Fibroblast of lung (primary cell): ENCODE measurements at regions not wholly inside any gene's neighbourhood (a gene's known extent, or its start where the extent isn't known, plus 50 kb on each side); places are given as distances from the start of the nearest gene placed in this dataset.

Experiments used
- DNase-seq, 2 donors: peaks; one replicate each; pipeline versions ENCODE4 v3.0.0 to v3.0.0-alpha.2; 2010; ENCODE audit warnings: low read depth in 2 of 2
- H2AFZ ChIP-seq: 2 replicates; pipeline ENCODE4 v1.5.1; 2012; ENCODE audit warnings: low read length, control low read depth, inconsistent platforms
- H3K27ac ChIP-seq: 2 replicates; pipeline ENCODE4 v1.5.1; 2011; ENCODE audit warnings: low read length, control low read depth; ENCODE audit not compliant: insufficient read depth
- H3K27me3 ChIP-seq: 2 replicates; pipeline ENCODE4 v1.5.1; 2011; ENCODE audit warnings: mild to moderate bottlenecking, low read length; ENCODE audit not compliant: control insufficient read depth, insufficient read depth
- H3K36me3 ChIP-seq: 2 replicates; pipeline ENCODE4 v1.5.1; 2011; ENCODE audit warnings: low read length; ENCODE audit not compliant: control insufficient read depth, insufficient read depth
- H3K4me1 ChIP-seq: 2 replicates; pipeline ENCODE4 v1.5.1; 2011; ENCODE audit warnings: low read length; ENCODE audit not compliant: control insufficient read depth, insufficient read depth; ENCODE audit errors: extremely low read depth
- H3K4me2 ChIP-seq: 2 replicates; pipeline ENCODE4 v1.5.1; 2011; ENCODE audit warnings: low read length, control low read depth; ENCODE audit not compliant: insufficient read depth; ENCODE audit errors: extremely low read depth
- H3K4me3 ChIP-seq, 4 experiments: fragments of 200-600 bp in 1 of 4; sonication (generic) in 1 of 4; replicated peaks in 1 of 4; 2 replicates each; pipeline ENCODE4 v1.5.1; 2011 to 2016; ENCODE audit warnings: low read length in 4 of 4, low read depth in 3 of 4, mild to moderate bottlenecking in 3 of 4, control low read depth in 2 of 4, inconsistent platforms in 1 of 4, mixed read lengths in 1 of 4; ENCODE audit not compliant: insufficient read depth in 1 of 4; ENCODE audit errors: control extremely low read depth in 1 of 4
- H3K79me2 ChIP-seq: 2 replicates; pipeline ENCODE4 v1.5.1; 2012; ENCODE audit warnings: mild to moderate bottlenecking, low read length, inconsistent platforms; ENCODE audit not compliant: control insufficient read depth, insufficient read depth
- H3K9ac ChIP-seq: 2 replicates; pipeline ENCODE4 v1.5.1; 2011; ENCODE audit warnings: mild to moderate bottlenecking, low read length, control low read depth; ENCODE audit not compliant: insufficient read depth
- H3K9me3 ChIP-seq: 2 replicates; pipeline ENCODE4 v1.5.1; 2012; ENCODE audit warnings: low read depth, low read length; ENCODE audit not compliant: control insufficient read depth, insufficient read depth
- H4K20me1 ChIP-seq: 2 replicates; pipeline ENCODE4 v1.5.1; 2011; ENCODE audit warnings: low read length; ENCODE audit not compliant: control insufficient read depth, insufficient read depth; ENCODE audit errors: extremely low read depth
- EZH2 ChIP-seq: IDR thresholded peaks from 2 replicates; pipeline ENCODE4 v1.5.1; 2012; ENCODE audit warnings: low read length, control low read depth, mild to moderate bottlenecking; ENCODE audit errors: missing control alignments
- TF ChIP-seq, protein P1 (sequence below), 2 donors: IDR thresholded peaks in 1 of 2; conservative IDR thresholded peaks in 1 of 2; 1 replicate in 1 of 2; 2 replicates in 1 of 2; pipeline ENCODE4 v1.5.1; 2011 to 2012; ENCODE audit warnings: low read length in 2 of 2, control low read depth in 1 of 2, inconsistent platforms in 1 of 2, low read depth in 1 of 2, mild to moderate bottlenecking in 1 of 2

DNA sequence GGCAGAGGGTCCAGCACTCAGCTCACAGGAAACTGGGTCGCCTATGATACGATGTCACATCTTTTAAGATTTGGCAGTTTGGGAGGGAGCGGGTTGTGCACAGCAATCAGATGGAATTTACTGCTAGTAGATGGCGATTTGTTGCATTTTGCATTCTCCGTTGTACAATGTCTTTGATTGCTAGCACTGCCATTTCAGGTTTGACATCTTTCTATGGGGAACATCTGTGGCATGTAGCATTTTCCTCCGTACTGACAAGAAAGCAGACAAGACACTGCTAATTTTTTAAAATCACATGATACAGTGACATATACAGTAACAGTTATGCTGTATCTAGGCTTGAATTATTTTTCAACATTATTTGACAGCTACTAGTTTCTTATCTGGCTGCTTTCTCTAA, 119.7 kb upstream of the PCSK2 start:
- H3K79me2 ChIP-seq = no peaks in the 10 kb centered on the region
- H3K27ac ChIP-seq = no peak overlapping the region
- no peak for TF ChIP-seq EZH2
- TF ChIP-seq, protein P1, sequence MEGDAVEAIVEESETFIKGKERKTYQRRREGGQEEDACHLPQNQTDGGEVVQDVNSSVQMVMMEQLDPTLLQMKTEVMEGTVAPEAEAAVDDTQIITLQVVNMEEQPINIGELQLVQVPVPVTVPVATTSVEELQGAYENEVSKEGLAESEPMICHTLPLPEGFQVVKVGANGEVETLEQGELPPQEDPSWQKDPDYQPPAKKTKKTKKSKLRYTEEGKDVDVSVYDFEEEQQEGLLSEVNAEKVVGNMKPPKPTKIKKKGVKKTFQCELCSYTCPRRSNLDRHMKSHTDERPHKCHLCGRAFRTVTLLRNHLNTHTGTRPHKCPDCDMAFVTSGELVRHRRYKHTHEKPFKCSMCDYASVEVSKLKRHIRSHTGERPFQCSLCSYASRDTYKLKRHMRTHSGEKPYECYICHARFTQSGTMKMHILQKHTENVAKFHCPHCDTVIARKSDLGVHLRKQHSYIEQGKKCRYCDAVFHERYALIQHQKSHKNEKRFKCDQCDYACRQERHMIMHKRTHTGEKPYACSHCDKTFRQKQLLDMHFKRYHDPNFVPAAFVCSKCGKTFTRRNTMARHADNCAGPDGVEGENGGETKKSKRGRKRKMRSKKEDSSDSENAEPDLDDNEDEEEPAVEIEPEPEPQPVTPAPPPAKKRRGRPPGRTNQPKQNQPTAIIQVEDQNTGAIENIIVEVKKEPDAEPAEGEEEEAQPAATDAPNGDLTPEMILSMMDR (conservative IDR thresholded peaks at IDR 0.05 in 1 of 2, IDR thresholded peaks at IDR 0.05 in 1 of 2; ENCODE audit: low read depth in 1 of 2, low read length in 2 of 2) = no peak
- H3K4me1 ChIP-seq = no peaks in the 10 kb centered on the region
- no peaks in the 10 kb centered on the region for H3K36me3 ChIP-seq
- no peaks in the 10 kb centered on the region for H4K20me1 ChIP-seq
- H3K4me3 ChIP-seq = no peak overlapping the region
- H3K9ac ChIP-seq = no peak overlapping the region
- no peaks in the 10 kb centered on the region for H3K27me3 ChIP-seq
- no peak overlapping the region for H2AFZ ChIP-seq
- H3K4me2 ChIP-seq = no peak overlapping the region
- H3K9me3 ChIP-seq = no peaks in the 10 kb centered on the region
- no peak for DNase-seq

DNA sequence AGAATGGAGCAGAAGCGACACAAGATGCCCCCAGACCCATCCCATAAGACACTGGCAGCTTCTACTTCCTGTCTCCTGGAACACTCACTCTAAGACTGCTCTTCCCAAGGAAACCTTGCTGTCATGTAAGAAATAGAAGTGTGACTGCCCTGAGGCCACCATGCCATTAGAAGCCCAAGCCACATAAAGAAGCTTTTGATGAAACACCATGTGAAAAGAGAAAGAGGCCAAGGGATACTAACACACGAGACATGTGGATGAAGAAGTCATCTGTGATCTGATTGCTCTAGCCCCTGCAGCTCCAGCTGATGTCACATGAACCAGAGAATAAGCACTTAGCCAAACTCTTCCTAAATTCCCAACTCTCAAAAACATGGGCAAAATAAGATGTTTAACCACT, 117.9 kb upstream of the PCSK2 start:
- Histone ChIP-seq H3K27ac (no peak overlapping the region), H3K27me3 (no peaks in the 10 kb centered on the region), H3K4me2 (no peak overlapping the region), H4K20me1 (no peaks in the 10 kb centered on the region), H3K9ac (no peak overlapping the region), H3K4me1 (no peaks in the 10 kb centered on the region), H3K4me3 (no peak overlapping the region), H2AFZ (no peak overlapping the region), H3K36me3 (no peaks in the 10 kb centered on the region), H3K9me3 (no peaks in the 10 kb centered on the region), H3K79me2 (no peaks in the 10 kb centered on the region)
- no peak for TF ChIP-seq EZH2
- TF ChIP-seq, protein P1 (conservative IDR thresholded peaks at IDR 0.05 in 1 of 2, IDR thresholded peaks at IDR 0.05 in 1 of 2; ENCODE audit: low read depth in 1 of 2, low read length in 2 of 2) = no peak
- DNase-seq = no peak

DNA sequence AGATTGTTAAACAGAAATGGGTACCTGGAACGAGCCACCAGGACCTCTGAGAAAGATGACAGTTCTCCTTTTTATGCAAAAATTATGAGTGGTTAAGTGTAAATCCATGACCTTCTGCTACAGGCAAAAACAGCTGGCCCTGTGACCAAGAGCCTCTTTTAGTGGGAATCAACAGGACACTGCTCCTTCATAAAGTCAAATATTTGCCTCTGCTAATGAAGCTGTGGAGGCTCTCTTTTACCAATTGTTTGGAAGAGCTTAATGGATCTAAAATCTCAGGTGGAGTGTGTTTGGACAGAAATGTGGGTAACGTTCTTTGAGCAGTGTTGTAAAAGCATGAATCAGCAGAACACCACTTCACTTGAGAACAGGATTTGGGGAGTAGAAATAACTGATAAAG, 117.5 kb upstream of the PCSK2 start:
- H2AFZ ChIP-seq = no peak overlapping the region
- H3K27me3 ChIP-seq = no peaks in the 10 kb centered on the region
- no peak overlapping the region for H3K27ac ChIP-seq
- no peaks in the 10 kb centered on the region for H3K79me2 ChIP-seq
- H3K9me3 ChIP-seq = no peaks in the 10 kb centered on the region
- no peaks in the 10 kb centered on the region for H3K36me3 ChIP-seq
- no peak overlapping the region for H3K4me3 ChIP-seq
- no peak overlapping the region for H3K4me2 ChIP-seq
- no peak for DNase-seq
- no peaks in the 10 kb centered on the region for H3K4me1 ChIP-seq
- TF ChIP-seq EZH2 = no peak
- TF ChIP-seq, protein P1 (conservative IDR thresholded peaks at IDR 0.05 in 1 of 2, IDR thresholded peaks at IDR 0.05 in 1 of 2; ENCODE audit: low read depth in 1 of 2, low read length in 2 of 2) = no peak
- H4K20me1 ChIP-seq = no peaks in the 10 kb centered on the region
- H3K9ac ChIP-seq = no peak overlapping the region
